Activated CD8-positive, alpha-beta T cell treated with anti-CD3 and anti-CD28 coated beads for 36 hours (primary cell): ENCODE measurements at regions not wholly inside any gene's neighbourhood (a gene's known extent, or its start where the extent isn't known, plus 50 kb on each side); places are given as distances from the start of the nearest gene placed in this dataset.
"Not testable (repeated sequence)": the region's sequence is repeated elsewhere in the genome, so short reads cannot be mapped to it uniquely, and the experiment has no call there.

ENCODE experiments used
- ATAC-seq: fragments of 200-7000 bp; cut with Tn5 transposase; one replicate; pipeline ENCODE4 v1.10.0; 2021; ENCODE audit warnings: mild to moderate bottlenecking, moderate library complexity
- CTCF ChIA-PET: fragments of 350-600 bp; sonication (Branson Sonifier 250); formaldehyde crosslinking; loops from one replicate; lab custom pipeline; 2021; ENCODE audit warnings: antibody characterized with exemption; lab: Charles Lee
- POLR2A ChIA-PET: fragments of 350-600 bp; sonication (Branson Sonifier 250); formaldehyde crosslinking; loops from one replicate; lab custom pipeline; 2021; ENCODE audit warnings: antibody characterized with exemption; lab: Charles Lee
- DNase-seq: peaks from one replicate; pipeline ENCODE4 v3.0.0-alpha.2; 2020
- H3K27ac Mint-ChIP-seq: one replicate; pipeline ENCODE4 v1.8.0; 2021; ENCODE audit warnings: mild to moderate bottlenecking, mixed read lengths
- H3K27me3 Mint-ChIP-seq: one replicate; pipeline ENCODE4 v1.8.0; 2021; ENCODE audit warnings: mixed read lengths
- H3K36me3 Mint-ChIP-seq: one replicate; pipeline ENCODE4 v1.8.0; 2021; ENCODE audit warnings: low read depth, mixed read lengths
- H3K4me1 Mint-ChIP-seq: one replicate; pipeline ENCODE4 v1.8.0; 2021; ENCODE audit warnings: low read depth, mixed read lengths
- H3K4me3 Mint-ChIP-seq: one replicate; pipeline ENCODE4 v1.8.0; 2021; ENCODE audit warnings: mild to moderate bottlenecking, moderate library complexity, mixed read lengths
- H3K9me3 Mint-ChIP-seq: one replicate; pipeline ENCODE4 v1.8.0; 2021; ENCODE audit warnings: mixed read lengths
- CTCF ChIP-seq: fragments of 200-600 bp; IDR thresholded peaks from one replicate; pipeline ENCODE4 v1.8.0; 2022; ENCODE audit warnings: antibody characterized with exemption, mild to moderate bottlenecking
- intact Hi-C: fragments of 100-400 bp; cut with micrococcal nuclease; formaldehyde crosslinking; loops from one replicate; pipeline ENCODE4 v1.10.0; 2022

GRCh38 chr5:13581132-13581531 is 363.4 kb downstream of the DNAH5 start:
- no peak for ATAC-seq
- no peak for TF ChIP-seq CTCF
- no peak overlapping the region for H3K27ac Mint-ChIP-seq
- H3K9me3 Mint-ChIP-seq, result no peaks in the 10 kb centered on the region
- H3K27me3 Mint-ChIP-seq, result no peaks in the 10 kb centered on the region
- H3K4me1 Mint-ChIP-seq, result no peaks in the 10 kb centered on the region
- intact Hi-C loops, result no loop called here
- H3K4me3 Mint-ChIP-seq, result no peak overlapping the region
- ChIA-PET POLR2A (no interaction called here), CTCF (no interaction called here)
- no peak for DNase-seq
- no peaks in the 10 kb centered on the region for H3K36me3 Mint-ChIP-seq

GRCh38 chr5:13580058-13580457 is 364.4 kb downstream of the DNAH5 start:
- no peaks in the 10 kb centered on the region for H3K4me1 Mint-ChIP-seq
- no peaks in the 10 kb centered on the region for H3K36me3 Mint-ChIP-seq
- ATAC-seq, result no peak
- H3K4me3 Mint-ChIP-seq, result no peak overlapping the region
- no peak for TF ChIP-seq CTCF
- H3K27ac Mint-ChIP-seq, result no peak overlapping the region
- CTCF ChIA-PET, result no interaction called here
- DNase-seq, result no peak
- no peaks in the 10 kb centered on the region for H3K27me3 Mint-ChIP-seq
- H3K9me3 Mint-ChIP-seq, result no peaks in the 10 kb centered on the region
- POLR2A ChIA-PET, result no interaction called here
- intact Hi-C loops, result no loop called here

- DNase-seq, intact Hi-C loops, H3K4me1 Mint-ChIP-seq, ATAC-seq, H3K27me3 Mint-ChIP-seq, H3K4me3 Mint-ChIP-seq, H3K9me3 Mint-ChIP-seq, H3K27ac Mint-ChIP-seq, H3K36me3 Mint-ChIP-seq, POLR2A ChIA-PET, CTCF ChIA-PET: not testable (repeated sequence)
These were observed 365.4 kb downstream of the DNAH5 start for GRCh38 chr5:13579091-13579490.

GRCh38 chr5:13578311-13579039 is 366.0 kb downstream of the DNAH5 start:
- H3K9me3 Mint-ChIP-seq, H3K4me3 Mint-ChIP-seq, H3K27ac Mint-ChIP-seq, intact Hi-C loops, DNase-seq, H3K36me3 Mint-ChIP-seq, H3K27me3 Mint-ChIP-seq, ATAC-seq, CTCF ChIA-PET, POLR2A ChIA-PET, H3K4me1 Mint-ChIP-seq: not testable (repeated sequence)

- ChIA-PET CTCF (no interaction called here), POLR2A (no interaction called here)
- intact Hi-C loops, result no loop called here
- Mint-ChIP-seq H3K4me1 (no peaks in the 10 kb centered on the region), H3K27ac (no peak overlapping the region), H3K9me3 (no peaks in the 10 kb centered on the region), H3K36me3 (no peaks in the 10 kb centered on the region), H3K27me3 (no peaks in the 10 kb centered on the region), H3K4me3 (no peak overlapping the region)
- ATAC-seq (no peak), DNase-seq (no peak)
- no peak for TF ChIP-seq CTCF
These were observed 369.9 kb downstream of the DNAH5 start for GRCh38 chr5:13574574-13574973.

GRCh38 chr5:13572163-13572562 is 372.3 kb downstream of the DNAH5 start:
- H3K36me3 Mint-ChIP-seq, result no peaks in the 10 kb centered on the region

More at GRCh38 chr5:13572163-13572562, 372.3 kb downstream of the DNAH5 start:
- Mint-ChIP-seq H3K9me3 (no peaks in the 10 kb centered on the region), H3K4me1 (no peaks in the 10 kb centered on the region), H3K27ac (no peak overlapping the region), H3K27me3 (no peaks in the 10 kb centered on the region), H3K4me3 (no peak overlapping the region)
- TF ChIP-seq CTCF, result no peak
- POLR2A ChIA-PET, result no interaction called here
- intact Hi-C loops, result no loop called here
- CTCF ChIA-PET, result no interaction called here
- DNase-seq, result no peak
- no peak for ATAC-seq
